ENCODE measurements at regions not wholly inside any gene's neighbourhood (a gene's known extent, or its start where the extent isn't known, plus 50 kb on each side); places are given as distances from the start of the nearest gene placed in this dataset.

DNA sequence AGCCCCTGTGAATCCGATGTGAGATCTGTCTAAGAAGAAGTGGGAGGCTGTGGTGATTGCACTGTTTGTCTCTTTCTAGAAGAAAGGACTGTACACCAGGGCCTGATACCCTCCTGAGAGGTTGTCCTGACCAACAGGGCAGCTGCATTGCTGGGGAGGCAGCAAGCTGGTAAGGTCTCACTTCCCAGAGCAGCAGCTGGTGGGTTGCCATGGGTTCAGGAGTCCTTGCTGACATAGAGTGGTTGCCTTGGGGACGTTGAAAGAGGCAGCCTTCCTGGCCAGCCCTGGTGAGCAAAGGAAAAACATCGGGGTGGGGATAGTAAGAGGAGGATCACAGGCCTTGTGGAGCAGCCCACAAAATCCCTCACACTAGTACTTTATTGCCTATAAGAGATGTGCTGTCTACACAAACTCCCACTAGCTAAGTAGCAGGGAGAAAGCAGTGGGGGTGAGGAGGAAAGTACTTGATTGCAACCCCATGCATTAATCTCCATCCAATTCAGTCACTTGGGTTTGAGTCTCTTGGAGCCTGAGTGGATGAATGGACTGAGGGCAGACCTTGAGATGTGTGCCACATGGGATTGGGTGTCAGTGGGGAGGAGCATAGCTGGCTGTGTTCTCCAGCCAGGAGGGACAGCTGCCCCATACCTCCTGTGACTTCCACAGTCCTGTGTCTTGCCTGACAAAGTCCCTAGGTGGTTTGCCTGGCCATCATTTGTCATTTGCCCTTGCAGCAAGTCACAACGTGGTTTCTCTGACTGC lies 143.8 kb upstream of the RPL38 start:
- no peak for DNase-seq

DNA sequence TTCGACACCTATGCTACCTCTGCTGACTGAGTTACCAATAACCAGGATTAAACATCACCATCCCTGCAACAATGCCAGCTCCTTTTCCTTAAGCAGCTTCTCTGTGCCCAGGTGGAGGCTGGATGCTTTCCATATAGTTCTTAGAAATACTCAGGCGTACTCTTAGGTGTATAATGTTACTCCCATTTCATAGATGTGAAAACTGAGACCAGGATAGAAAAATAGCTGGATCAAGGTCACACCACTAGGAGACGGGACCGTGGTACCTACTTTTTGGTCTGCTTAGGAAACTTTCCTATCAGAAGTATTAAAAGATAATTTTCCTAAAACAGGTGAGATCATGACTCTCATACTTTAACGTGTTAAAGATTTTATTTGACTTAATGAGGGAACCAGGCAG lies 141.7 kb upstream of the RPL38 start:
- DNase-seq: no peak

DNA sequence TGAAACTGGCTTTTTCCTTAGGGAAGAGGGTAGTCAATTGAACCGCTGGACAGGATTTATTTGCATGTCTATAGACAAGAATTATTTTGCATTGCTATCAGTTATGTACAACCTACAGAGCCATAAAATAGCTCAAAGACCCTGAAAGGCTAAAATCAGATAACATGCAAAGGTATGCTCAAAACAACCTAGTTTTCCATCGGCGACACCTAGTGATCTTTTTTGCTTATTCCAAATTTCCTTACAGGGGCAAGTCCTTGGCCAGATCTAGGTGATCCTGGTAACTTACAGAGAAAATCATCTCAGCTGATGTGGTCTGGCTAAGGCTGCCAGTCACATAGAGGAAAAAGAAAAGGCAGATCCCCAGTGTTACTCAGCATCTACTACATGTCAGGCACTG lies 141.2 kb upstream of the RPL38 start:
- DNase-seq: no peak

- DNase-seq: no peak
Observed at GRCh38 chr17:74063439-74063838, 140.0 kb upstream of the RPL38 start.

DNA sequence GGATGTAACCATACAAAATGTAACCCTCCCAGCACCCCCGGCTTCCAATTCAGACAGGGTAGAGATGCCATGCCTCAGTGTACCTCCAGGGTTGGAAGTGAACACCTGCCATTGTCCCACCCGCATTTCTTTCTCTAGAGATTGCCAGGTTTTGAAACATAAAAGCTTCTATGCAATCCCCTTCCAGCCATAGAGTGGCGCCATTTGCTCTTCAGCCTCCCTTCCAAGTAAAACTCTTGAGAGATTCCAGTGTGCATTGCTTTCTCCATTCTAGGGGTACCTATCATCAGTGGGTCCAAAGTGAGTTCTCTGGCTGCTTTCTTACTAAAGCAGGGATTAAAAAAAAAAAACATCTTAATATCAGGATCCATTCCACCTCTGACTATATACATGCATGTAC lies 133.1 kb upstream of the RPL38 start:
- no peak for DNase-seq

DNA sequence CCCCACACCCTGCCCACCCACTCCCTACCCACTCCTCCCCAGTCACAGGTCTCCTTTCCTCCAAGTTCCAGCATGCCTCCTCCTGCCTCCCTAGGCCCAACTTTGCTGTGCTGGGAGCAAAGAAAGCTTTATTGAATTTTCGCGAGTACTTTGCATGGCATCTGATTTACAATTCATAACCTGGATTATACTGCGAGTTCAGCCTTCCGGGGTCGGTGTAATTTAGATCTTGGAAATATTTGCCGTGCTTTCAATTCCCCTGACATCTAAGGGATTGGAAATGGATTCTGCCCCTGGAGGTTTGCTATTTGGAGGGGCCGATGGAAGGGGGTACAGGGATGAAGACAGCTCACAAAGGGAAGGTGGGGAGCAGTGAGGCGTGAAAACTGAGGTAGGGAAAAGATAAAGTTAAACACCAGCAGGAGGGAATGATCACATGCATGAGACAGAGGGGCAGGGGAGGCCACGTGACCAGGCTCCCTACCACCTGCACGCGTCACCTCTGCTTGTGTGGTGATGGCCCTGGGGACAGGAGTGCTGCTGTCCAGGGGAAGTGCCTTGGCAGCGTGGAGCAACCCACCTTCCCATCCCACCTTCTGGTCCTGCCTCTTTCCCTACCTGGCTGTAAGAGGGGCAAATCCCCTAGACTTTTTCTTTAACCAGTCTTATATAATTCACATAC lies 132.3 kb upstream of the RPL38 start:
- DNase-seq: no peak

DNA sequence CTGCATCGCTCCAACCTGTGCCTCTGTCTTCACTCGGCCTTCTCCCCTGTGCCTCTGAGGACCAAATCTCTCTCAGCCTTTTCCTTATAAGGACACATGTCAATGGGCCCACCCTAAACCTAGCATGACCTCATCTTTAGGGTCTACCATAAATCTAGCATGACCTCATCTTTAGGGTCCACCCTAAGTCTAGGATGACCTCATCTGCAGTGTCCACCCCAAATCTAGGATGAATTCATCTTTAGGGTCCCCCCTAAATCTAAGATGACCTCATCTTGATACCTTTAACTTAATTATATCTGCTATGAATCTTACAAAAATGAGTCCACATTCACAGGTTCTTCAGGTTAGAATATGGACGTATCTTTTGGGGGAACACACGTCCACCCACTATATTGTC lies 131.1 kb upstream of the RPL38 start:
- no peak for DNase-seq

GRCh38 chr17:74076446-74076845 lies 127.0 kb upstream of the RPL38 start:
- no peak for DNase-seq

DNA sequence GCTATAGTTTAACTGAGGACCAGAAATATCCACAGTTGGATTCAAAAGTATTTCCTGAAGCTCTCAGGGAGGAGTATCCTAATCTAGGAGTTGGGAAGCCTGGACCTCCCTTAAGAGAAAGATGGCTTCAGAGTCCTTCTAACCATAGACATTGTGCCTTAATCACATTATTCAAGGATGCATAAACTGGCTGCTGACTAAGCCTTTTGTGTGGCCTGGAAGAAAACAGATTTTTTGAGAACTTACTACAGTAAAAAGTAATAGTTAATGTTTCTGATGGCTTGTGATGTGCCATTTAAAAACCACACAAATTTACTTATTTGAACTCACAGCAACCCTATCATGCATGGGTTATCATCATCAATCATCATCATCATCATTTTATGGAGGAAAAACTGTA lies 126.2 kb upstream of the RPL38 start:
- DNase-seq: no peak

DNA sequence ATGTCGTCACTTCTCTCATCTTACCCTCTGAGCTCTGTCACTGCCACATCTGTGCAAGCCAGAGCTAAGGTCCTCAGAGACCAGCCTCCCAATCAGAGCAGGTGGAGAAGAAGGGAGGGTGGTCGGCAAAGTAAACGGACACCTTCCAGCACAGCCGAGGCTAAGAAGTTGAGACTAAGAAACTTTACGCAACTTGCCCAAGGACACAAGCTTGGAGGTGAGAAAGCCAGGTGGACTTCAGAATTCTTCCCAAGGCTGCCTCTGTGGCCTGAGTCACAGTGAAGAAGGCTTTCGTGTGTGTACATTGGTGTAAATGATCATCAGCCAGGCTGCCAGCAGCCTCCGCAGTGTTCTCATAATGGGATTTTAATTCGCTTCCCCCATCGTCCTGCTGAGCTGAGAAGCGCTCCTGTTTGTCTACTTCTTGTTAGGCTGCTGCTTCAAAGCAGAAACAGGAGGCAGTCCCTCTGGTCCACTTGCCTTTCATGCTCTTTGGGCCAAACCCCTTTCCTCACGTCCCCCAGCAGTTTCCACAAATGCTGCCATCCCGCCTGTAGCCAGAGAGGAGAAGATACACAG lies 125.0 kb upstream of the RPL38 start:
- no peak for DNase-seq

- DNase-seq: no peak
Observed at GRCh38 chr17:74079537-74080300, 123.8 kb upstream of the RPL38 start.

DNA sequence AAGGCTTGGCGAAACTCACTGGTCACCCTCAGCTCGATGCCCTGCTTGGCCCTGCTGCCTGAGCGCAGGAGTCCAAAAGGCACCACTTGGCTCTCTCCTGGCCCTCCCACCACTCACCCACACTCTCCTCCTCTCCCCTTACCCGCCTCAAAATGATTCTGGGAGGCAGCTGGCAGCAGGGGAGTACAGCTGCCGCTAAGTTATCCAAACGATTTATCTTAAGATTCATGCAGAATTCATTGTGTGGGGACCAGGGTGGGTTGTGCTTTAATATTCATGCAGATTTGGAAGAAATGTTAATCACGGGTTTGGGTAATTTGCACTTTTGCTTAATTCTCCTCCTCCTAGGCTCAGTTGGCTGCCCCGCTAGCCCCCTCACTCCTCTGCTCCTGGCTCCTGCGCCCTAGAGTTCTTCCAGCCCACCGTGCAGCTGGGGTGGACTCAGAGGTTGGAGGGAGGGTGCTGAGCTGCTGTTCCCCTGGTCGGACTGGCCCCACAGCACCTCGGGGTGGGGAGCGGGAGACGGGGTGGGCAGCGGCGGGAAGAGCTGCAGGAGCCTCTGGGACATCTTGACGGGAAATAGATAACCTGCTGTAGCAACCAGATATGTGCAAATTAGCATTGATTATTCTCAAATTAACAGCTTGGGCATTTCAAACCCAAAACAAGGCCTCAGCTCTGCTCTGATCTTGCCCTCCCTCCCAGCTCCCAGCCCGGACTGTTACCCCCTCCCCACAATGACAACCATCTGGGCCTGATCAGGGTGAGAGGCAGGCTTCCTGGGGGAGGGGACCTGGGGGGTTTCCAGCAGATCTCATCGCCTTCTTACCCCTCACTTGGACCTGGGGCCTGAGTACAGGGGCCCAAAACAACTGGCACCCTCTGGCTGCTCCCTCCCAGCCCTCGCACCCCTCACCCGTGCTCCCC lies 122.6 kb upstream of the RPL38 start:
- no peak for DNase-seq

GRCh38 chr17:74082886-74083285 lies 120.6 kb upstream of the RPL38 start:
- peak; percentile 12 for DNase-seq

DNA sequence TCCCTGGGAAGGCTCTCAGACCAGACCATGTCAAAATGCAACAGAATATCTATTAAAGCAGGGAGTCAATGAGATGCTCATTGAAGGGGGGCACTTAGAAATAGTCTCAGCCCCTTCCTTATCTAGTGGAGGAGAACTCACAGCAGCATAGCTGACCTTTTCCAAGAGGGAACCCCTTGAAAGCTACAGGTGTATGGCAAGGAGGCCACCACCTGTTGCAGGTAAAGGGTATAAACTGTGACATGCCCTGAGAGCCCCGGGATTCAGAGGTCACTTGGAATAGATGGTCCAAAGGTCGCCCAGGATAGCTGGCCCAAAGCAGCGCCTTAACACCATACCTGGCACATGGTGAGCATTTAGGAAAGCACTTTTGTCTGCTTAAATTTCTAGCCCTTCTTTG lies 120.2 kb upstream of the RPL38 start:
- DNase-seq: no peak

GRCh38 chr17:74085434-74085833 lies 118.0 kb upstream of the RPL38 start:
- no peak for DNase-seq

- DNase-seq: no peak
Observed at GRCh38 chr17:74087002-74087585, 116.4 kb upstream of the RPL38 start.

DNA sequence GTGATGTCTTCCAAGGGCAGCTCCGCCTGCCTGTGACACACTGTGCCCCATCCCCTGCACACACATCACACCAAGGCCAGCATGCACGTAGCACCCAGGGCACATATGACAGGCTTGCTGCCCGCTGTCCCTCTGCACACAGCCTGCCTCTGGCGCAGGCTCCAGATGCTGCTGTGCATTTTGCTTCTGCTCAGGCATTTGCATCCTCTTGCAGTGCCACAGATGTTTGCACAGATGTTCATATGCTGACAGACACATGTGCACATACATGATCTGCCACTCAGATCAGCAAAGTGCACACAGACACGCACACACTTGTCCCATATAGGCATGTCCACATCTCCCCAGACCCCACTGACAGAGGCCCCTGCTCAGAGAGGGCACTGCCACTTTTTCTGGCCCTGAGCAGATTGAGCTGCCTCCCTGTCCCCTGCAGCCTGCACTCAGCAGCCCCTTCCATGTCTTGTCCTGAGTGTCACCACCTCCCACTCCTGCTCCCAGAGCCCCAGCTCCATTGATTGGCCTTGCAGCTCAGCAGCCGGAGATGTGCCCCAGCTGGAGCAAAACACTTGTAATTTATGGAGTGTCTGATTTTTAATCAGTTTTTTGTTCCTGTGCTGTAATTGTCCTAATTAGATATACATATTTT lies 115.1 kb upstream of the RPL38 start:
- DNase-seq: no peak

DNA sequence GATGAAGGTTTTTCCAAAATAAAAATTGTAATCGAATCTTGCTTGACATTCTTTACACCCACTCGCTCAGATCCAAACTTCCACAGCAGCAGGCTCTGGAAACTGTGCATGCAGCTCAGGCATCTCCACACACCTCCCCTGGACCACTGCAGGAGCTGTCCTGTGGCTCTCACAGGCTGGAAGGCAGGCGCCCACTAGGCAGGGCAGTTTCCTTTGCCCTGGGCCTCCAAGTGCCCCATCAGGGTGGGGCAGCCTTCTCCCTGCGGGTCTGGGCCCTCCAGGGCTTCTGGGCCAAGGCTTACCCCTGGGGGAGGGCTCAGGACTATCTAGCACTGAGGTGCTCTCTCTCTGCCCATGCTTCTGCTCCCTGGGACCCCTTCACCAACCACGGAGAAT lies 114.5 kb upstream of the RPL38 start:
- DNase-seq: no peak

DNA sequence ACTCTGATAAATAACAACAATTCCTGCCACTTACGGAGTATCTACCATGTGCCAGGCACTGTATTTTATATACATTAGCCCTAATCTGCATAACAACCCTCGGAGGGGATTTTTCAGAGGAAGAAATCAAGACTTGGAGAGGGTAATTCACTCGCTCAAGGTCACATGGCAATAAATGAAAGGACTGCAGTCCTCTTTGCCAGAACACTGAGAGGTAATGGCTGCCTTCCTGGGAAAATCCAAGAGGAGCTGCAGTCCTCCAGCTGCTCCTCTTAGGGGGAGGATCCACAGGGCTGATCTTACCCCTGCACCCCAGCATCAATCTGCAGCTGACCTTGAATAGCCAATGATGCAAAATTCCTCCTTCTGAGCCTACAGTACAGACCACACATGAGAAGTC lies 114.1 kb upstream of the RPL38 start:
- DNase-seq: no peak

- no peak for DNase-seq
Observed at GRCh38 chr17:74089869-74090464, 113.5 kb upstream of the RPL38 start.

- DNase-seq: no peak
Observed at GRCh38 chr17:74094651-74095050, 108.8 kb upstream of the RPL38 start.

Measured in NCI-H2081 treated with DMSO at 0.1 percent for 48 hours (cell line).